ENCODE measurements at regions not wholly inside any gene's neighbourhood (a gene's known extent, or its start where the extent isn't known, plus 50 kb on each side); places are given as distances from the start of the nearest gene placed in this dataset.

GRCh38 chr4:130851107-130851506, 1755.2 kb downstream of the C4orf33 start:
- no peak for DNase-seq (ENCODE audit: low read depth in 2 of 2)
- Histone ChIP-seq H3K4me2 (ENCODE audit: extremely low read depth, insufficient read depth, low read length) (no peak overlapping the region), H3K36me3 (ENCODE audit: control insufficient read depth, insufficient read depth, low read length) (no peaks in the 10 kb centered on the region), H3K27me3 (ENCODE audit: control insufficient read depth, insufficient read depth, low read length) (no peaks in the 10 kb centered on the region), H3K27ac (ENCODE audit: insufficient read depth, low read length) (no peak overlapping the region), H2AFZ (ENCODE audit: low read length) (no peak overlapping the region), H3K4me1 (ENCODE audit: control insufficient read depth, extremely low read depth, insufficient read depth, low read length) (no peaks in the 10 kb centered on the region), H3K9me3 (ENCODE audit: control insufficient read depth, insufficient read depth, low read depth, low read length) (no peaks in the 10 kb centered on the region), H3K4me3 (replicated peaks in 1 of 4; ENCODE audit: control extremely low read depth in 1 of 4, insufficient read depth in 1 of 4, low read depth in 3 of 4, low read length in 4 of 4) (no peak overlapping the region), H3K79me2 (ENCODE audit: control insufficient read depth, insufficient read depth, low read length) (no peaks in the 10 kb centered on the region), H4K20me1 (ENCODE audit: control insufficient read depth, extremely low read depth, insufficient read depth, low read length) (no peaks in the 10 kb centered on the region), H3K9ac (ENCODE audit: insufficient read depth, low read length) (no peak overlapping the region)
- TF ChIP-seq CTCF (conservative IDR thresholded peaks at IDR 0.05 in 1 of 2, IDR thresholded peaks at IDR 0.05 in 1 of 2; ENCODE audit: low read depth in 1 of 2, low read length in 2 of 2) (no peak), EZH2 (IDR thresholded peaks at IDR 0.05; ENCODE audit: low read length, missing control alignments) (no peak)

GRCh38 chr4:130851932-130852331, 1756.0 kb downstream of the C4orf33 start:
- Histone ChIP-seq H3K9ac (ENCODE audit: insufficient read depth, low read length) (no peak overlapping the region), H4K20me1 (ENCODE audit: control insufficient read depth, extremely low read depth, insufficient read depth, low read length) (no peaks in the 10 kb centered on the region), H3K4me1 (ENCODE audit: control insufficient read depth, extremely low read depth, insufficient read depth, low read length) (no peaks in the 10 kb centered on the region), H2AFZ (ENCODE audit: low read length) (no peak overlapping the region), H3K9me3 (ENCODE audit: control insufficient read depth, insufficient read depth, low read depth, low read length) (no peaks in the 10 kb centered on the region), H3K79me2 (ENCODE audit: control insufficient read depth, insufficient read depth, low read length) (no peaks in the 10 kb centered on the region), H3K27ac (ENCODE audit: insufficient read depth, low read length) (no peak overlapping the region), H3K4me3 (replicated peaks in 1 of 4; ENCODE audit: control extremely low read depth in 1 of 4, insufficient read depth in 1 of 4, low read depth in 3 of 4, low read length in 4 of 4) (no peak overlapping the region), H3K36me3 (ENCODE audit: control insufficient read depth, insufficient read depth, low read length) (no peaks in the 10 kb centered on the region), H3K4me2 (ENCODE audit: extremely low read depth, insufficient read depth, low read length) (no peak overlapping the region), H3K27me3 (ENCODE audit: control insufficient read depth, insufficient read depth, low read length) (no peaks in the 10 kb centered on the region)
- TF ChIP-seq CTCF (conservative IDR thresholded peaks at IDR 0.05 in 1 of 2, IDR thresholded peaks at IDR 0.05 in 1 of 2; ENCODE audit: low read depth in 1 of 2, low read length in 2 of 2) (no peak), EZH2 (IDR thresholded peaks at IDR 0.05; ENCODE audit: low read length, missing control alignments) (no peak)
- DNase-seq (ENCODE audit: low read depth in 2 of 2) = no peak

GRCh38 chr4:130855533-130855932, 1759.6 kb downstream of the C4orf33 start:
- H2AFZ ChIP-seq (ENCODE audit: low read length) = no peak overlapping the region
- H3K27me3 ChIP-seq (ENCODE audit: control insufficient read depth, insufficient read depth, low read length) = no peaks in the 10 kb centered on the region
- no peaks in the 10 kb centered on the region for H3K79me2 ChIP-seq (ENCODE audit: control insufficient read depth, insufficient read depth, low read length)
- H4K20me1 ChIP-seq (ENCODE audit: control insufficient read depth, extremely low read depth, insufficient read depth, low read length) = no peaks in the 10 kb centered on the region
- H3K4me3 ChIP-seq (replicated peaks in 1 of 4; ENCODE audit: control extremely low read depth in 1 of 4, insufficient read depth in 1 of 4, low read depth in 3 of 4, low read length in 4 of 4) = no peak overlapping the region
- TF ChIP-seq EZH2 (IDR thresholded peaks at IDR 0.05; ENCODE audit: low read length, missing control alignments) (no peak), CTCF (conservative IDR thresholded peaks at IDR 0.05 in 1 of 2, IDR thresholded peaks at IDR 0.05 in 1 of 2; ENCODE audit: low read depth in 1 of 2, low read length in 2 of 2) (no peak)
- H3K4me1 ChIP-seq (ENCODE audit: control insufficient read depth, extremely low read depth, insufficient read depth, low read length) = no peaks in the 10 kb centered on the region
- no peaks in the 10 kb centered on the region for H3K36me3 ChIP-seq (ENCODE audit: control insufficient read depth, insufficient read depth, low read length)
- no peaks in the 10 kb centered on the region for H3K9me3 ChIP-seq (ENCODE audit: control insufficient read depth, insufficient read depth, low read depth, low read length)
- no peak overlapping the region for H3K9ac ChIP-seq (ENCODE audit: insufficient read depth, low read length)
- H3K27ac ChIP-seq (ENCODE audit: insufficient read depth, low read length) = no peak overlapping the region
- no peak for DNase-seq (ENCODE audit: low read depth in 2 of 2)
- H3K4me2 ChIP-seq (ENCODE audit: extremely low read depth, insufficient read depth, low read length) = no peak overlapping the region

All from fibroblast of lung (primary cell).